Testis (tissue), 2 donors: ENCODE measurements at regions not wholly inside any gene's neighbourhood (a gene's known extent, or its start where the extent isn't known, plus 50 kb on each side); places are given as distances from the start of the nearest gene placed in this dataset.

Source experiments
- DNase-seq: peaks from one replicate; pipeline ENCODE4 v3.0.0-alpha.2; 2019
- H3K27ac ChIP-seq, 2 donors: fragments of 200-600 bp; sonication (generic); one replicate each; pipeline ENCODE4 v1.5.1; 2019
- H3K27me3 ChIP-seq: fragments of 200-600 bp; sonication (generic); one replicate; pipeline ENCODE4 v1.5.1; 2019
- H3K36me3 ChIP-seq: fragments of 200-600 bp; sonication (generic); one replicate; pipeline ENCODE4 v1.5.1; 2017; ENCODE audit warnings: low read depth; ENCODE audit errors: missing control alignments
- H3K4me1 ChIP-seq: fragments of 200-600 bp; sonication (generic); one replicate; pipeline ENCODE4 v1.5.1; 2019
- H3K4me3 ChIP-seq, 2 donors: fragments of 200-600 bp; sonication (generic); one replicate each; pipeline ENCODE4 v1.5.1; 2017 to 2019
- H3K9me3 ChIP-seq: fragments of 200-600 bp; sonication (generic); one replicate; pipeline ENCODE4 v1.5.1; 2017
- CTCF ChIP-seq, 3 experiments: fragments of 450-650 bp in 2 of 3; fragments of 200-600 bp in 1 of 3; sonication (generic) in 1 of 3; IDR thresholded peaks; one replicate each; pipeline ENCODE4 v1.5.1; 2016 to 2019; ENCODE audit warnings: antibody characterized with exemption in 3 of 3, mild to moderate bottlenecking in 2 of 3, moderate library complexity in 1 of 3
- POLR2A ChIP-seq: fragments of 450-650 bp; IDR thresholded peaks from one replicate; pipeline ENCODE4 v1.6.1; 2017; ENCODE audit warnings: antibody characterized with exemption, mild to moderate bottlenecking, moderate library complexity
- WGBS, 2 donors: methylation state at CpG; one replicate each; pipeline ENCODE4 v1.1.5; 2018; 5-methylcytosine and 5-hydroxymethylcytosine counted together
- intact Hi-C: fragments of 100-400 bp; cut with DNase I; formaldehyde crosslinking; loops from one replicate; pipeline ENCODE4 v1.15.1; 2023; ENCODE audit warnings: low total_unique reads

GRCh38 chr10:116792817-116793216 is 50.5 kb upstream of the HSPA12A start:
- WGBS, 2 donors: 83 to 95% methylated on average over 1 of the region's 1 CpG
- no peak for TF ChIP-seq CTCF (IDR thresholded peaks at IDR 0.05)
- TF ChIP-seq POLR2A: no peak
- intact Hi-C loops: no loop called here

GRCh38 chr10:116796469-116796868 is 52.8 kb upstream of the ENO4 start:
- intact Hi-C loops: loop anchor here (5.0 kb wide), 1 partner anchor 381 kb away; no protein-coding TSS in a partner anchor
- H3K36me3 ChIP-seq: no peaks in the 10 kb centered on the region

More at GRCh38 chr10:116792817-116793216, 50.5 kb upstream of the HSPA12A start:
- no peaks in the 10 kb centered on the region for H3K36me3 ChIP-seq
- no peaks in the 10 kb centered on the region for H3K27me3 ChIP-seq
- H3K9me3 ChIP-seq: no peaks in the 10 kb centered on the region
- no peak for DNase-seq
- H3K4me3 ChIP-seq: no peak overlapping the region
- no peaks in the 10 kb centered on the region for H3K4me1 ChIP-seq
- no peak overlapping the region for H3K27ac ChIP-seq

GRCh38 chr10:116796910-116797513 is 52.3 kb upstream of the ENO4 start:
- Histone ChIP-seq H3K27ac (no peak overlapping the region), H3K9me3 (no peaks in the 10 kb centered on the region), H3K4me1 (no peaks in the 10 kb centered on the region), H3K27me3 (no peaks in the 10 kb centered on the region), H3K4me3 (no peak overlapping the region), H3K36me3 (no peaks in the 10 kb centered on the region)
- TF ChIP-seq CTCF (IDR thresholded peaks at IDR 0.05) (peak; percentile 86 to 87 (median 87)), POLR2A (no peak)
- peak; percentile 82 for DNase-seq
- 33 to 39% methylated on average over 9 of the region's 9 CpGs for WGBS, 2 donors
- intact Hi-C loops: loop anchor here (5.0 kb wide), 1 partner anchor 380 kb away; no protein-coding TSS in a partner anchor

More at GRCh38 chr10:116796469-116796868, 52.8 kb upstream of the ENO4 start:
- no peaks in the 10 kb centered on the region for H3K4me1 ChIP-seq
- H3K27me3 ChIP-seq: no peaks in the 10 kb centered on the region
- H3K4me3 ChIP-seq: no peak overlapping the region
- H3K9me3 ChIP-seq: no peaks in the 10 kb centered on the region
- no peak for TF ChIP-seq POLR2A
- TF ChIP-seq CTCF (IDR thresholded peaks at IDR 0.05): no peak
- WGBS, 2 donors: 69 to 74% methylated on average over 5 of the region's 5 CpGs
- no peak for DNase-seq
- no peak overlapping the region for H3K27ac ChIP-seq

- no peak for DNase-seq
- intact Hi-C loops: loop anchor here (5.0 kb wide), 1 partner anchor 378 kb away; no protein-coding TSS in a partner anchor
- no peaks in the 10 kb centered on the region for H3K27me3 ChIP-seq
- WGBS, 2 donors: 60 to 74% methylated on average over 6 of the region's 6 CpGs
- H3K27ac ChIP-seq: no peak overlapping the region
- H3K4me1 ChIP-seq: no peaks in the 10 kb centered on the region
- no peak overlapping the region for H3K4me3 ChIP-seq
- TF ChIP-seq POLR2A (no peak), CTCF (IDR thresholded peaks at IDR 0.05) (no peak)
- H3K9me3 ChIP-seq: no peaks in the 10 kb centered on the region
- H3K36me3 ChIP-seq: no peaks in the 10 kb centered on the region
Observed at GRCh38 chr10:116798859-116799258, 50.4 kb upstream of the ENO4 start.
